ENCODE measurements at regions not wholly inside any gene's neighbourhood (a gene's known extent, or its start where the extent isn't known, plus 50 kb on each side); places are given as distances from the start of the nearest gene placed in this dataset.
"Not testable (repeated sequence)": the region's sequence is repeated elsewhere in the genome, so short reads cannot be mapped to it uniquely, and the experiment has no call there.

DNA sequence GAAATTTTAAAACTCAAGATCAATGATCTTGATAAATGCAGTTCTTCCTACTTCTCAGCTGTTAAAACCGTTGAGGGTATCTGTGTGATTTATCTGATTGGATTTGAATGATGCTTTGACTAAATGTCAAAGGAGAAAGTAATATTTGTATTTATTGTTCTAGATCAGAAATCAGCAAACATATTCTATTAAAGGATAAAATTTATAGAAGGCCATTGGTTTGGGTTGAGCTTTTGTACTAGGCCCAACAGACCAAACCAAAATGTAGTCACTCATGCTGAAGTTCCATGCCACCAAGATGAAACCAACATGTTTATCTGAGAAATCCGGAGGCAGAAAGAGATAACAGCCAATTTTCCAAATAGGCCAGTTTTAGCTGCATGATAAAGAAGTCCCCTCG is 64.5 kb upstream of the BMP2K start:
- no peaks in the 10 kb centered on the region for H3K9me3 ChIP-seq
- H3K4me1 ChIP-seq, result no peaks in the 10 kb centered on the region
- ATAC-seq, result no peak
- no peak overlapping the region for H3K27ac ChIP-seq
- no peaks in the 10 kb centered on the region for H3K27me3 ChIP-seq
- no peaks in the 10 kb centered on the region for H3K36me3 ChIP-seq
- 76 to 86% methylated on average over 3 of the region's 3 CpGs for WGBS, 2 donors (ENCODE audit: low coverage in 1 of 2)
- H3K4me3 ChIP-seq, result no peak overlapping the region
- no peak for TF ChIP-seq CTCF (IDR thresholded peaks at IDR 0.05)
- TF ChIP-seq EP300 (IDR thresholded peaks at IDR 0.05), result no peak
- no peak for TF ChIP-seq POLR2A (IDR thresholded peaks at IDR 0.05)
- TF ChIP-seq POLR2AphosphoS5 (IDR thresholded peaks at IDR 0.05), result no peak

GRCh38 chr4:78714598-78714997 is 61.6 kb upstream of the BMP2K start:
- ATAC-seq, H3K27me3 ChIP-seq, H3K27ac ChIP-seq, H3K36me3 ChIP-seq, H3K4me1 ChIP-seq, H3K4me3 ChIP-seq, H3K9me3 ChIP-seq: not testable (repeated sequence)
- 84% methylated on average over 4 of the region's 4 CpGs; no CpG with 5 or more reads in 1 of the 2 donors for WGBS, 2 donors (ENCODE audit: low coverage in 1 of 2)

- H3K27ac ChIP-seq, ATAC-seq, H3K36me3 ChIP-seq, H3K9me3 ChIP-seq, H3K4me1 ChIP-seq, H3K4me3 ChIP-seq, H3K27me3 ChIP-seq: not testable (repeated sequence)
- WGBS, 2 donors (ENCODE audit: low coverage in 1 of 2), result 80 to 88% methylated on average over 1 to 6 of the region's 6 CpGs
These were observed 60.8 kb upstream of the BMP2K start for GRCh38 chr4:78715372-78715771.

GRCh38 chr4:78717712-78718111 is 58.4 kb upstream of the BMP2K start:
- H3K4me1 ChIP-seq, H3K27ac ChIP-seq, H3K9me3 ChIP-seq, H3K4me3 ChIP-seq, H3K36me3 ChIP-seq, H3K27me3 ChIP-seq, ATAC-seq: not testable (repeated sequence)
- WGBS, 2 donors (ENCODE audit: low coverage in 1 of 2), result 86 to 97% methylated on average over 3 to 8 of the region's 8 CpGs

DNA sequence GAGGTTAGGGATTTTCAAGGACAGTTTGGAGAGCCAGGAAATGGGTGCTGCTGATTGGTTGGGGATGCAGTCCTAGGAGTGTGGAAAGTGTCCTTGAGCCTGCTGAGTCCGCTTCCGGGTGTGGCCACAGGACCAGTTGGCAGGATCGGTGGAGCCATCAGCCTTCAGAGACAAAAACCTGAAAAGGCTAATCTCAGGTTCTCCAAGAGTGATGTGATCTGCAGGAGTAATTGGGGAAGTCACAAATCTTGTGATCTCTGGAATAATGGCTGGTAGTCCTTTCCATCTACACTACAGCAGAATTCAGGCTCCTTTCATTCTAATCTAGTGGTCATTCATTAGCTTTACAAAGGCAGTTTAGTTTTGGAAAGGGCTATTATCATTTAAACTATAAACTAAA is 55.9 kb upstream of the BMP2K start:
- H3K9me3 ChIP-seq, result no peaks in the 10 kb centered on the region
- H3K27me3 ChIP-seq, result no peaks in the 10 kb centered on the region
- WGBS, 2 donors (ENCODE audit: low coverage in 1 of 2), result 84 to 94% methylated on average over 3 of the region's 3 CpGs
- peaks cover 0 to 5% (median 0%) of the 10 kb centered on the region in 3 donors for H3K4me1 ChIP-seq
- no peak for ATAC-seq
- no peak overlapping the region for H3K4me3 ChIP-seq
- H3K36me3 ChIP-seq, result no peaks in the 10 kb centered on the region
- TF ChIP-seq POLR2AphosphoS5 (IDR thresholded peaks at IDR 0.05) (no peak), EP300 (IDR thresholded peaks at IDR 0.05) (no peak), POLR2A (IDR thresholded peaks at IDR 0.05) (no peak)
- no peak overlapping the region for H3K27ac ChIP-seq

GRCh38 chr4:78720994-78721677 is 55.0 kb upstream of the BMP2K start:
- Histone ChIP-seq H3K27me3 (no peaks in the 10 kb centered on the region), H3K36me3 (no peaks in the 10 kb centered on the region), H3K9me3 (no peaks in the 10 kb centered on the region), H3K4me1 (peaks cover 0 to 5% (median 0%) of the 10 kb centered on the region in 3 donors), H3K27ac (no peak overlapping the region), H3K4me3 (no peak overlapping the region)
- WGBS, 2 donors (ENCODE audit: low coverage in 1 of 2), result 64 to 69% methylated on average over 9 to 10 of the region's 10 CpGs
- TF ChIP-seq CTCF (IDR thresholded peaks at IDR 0.05) (no peak), EP300 (IDR thresholded peaks at IDR 0.05) (no peak), POLR2A (IDR thresholded peaks at IDR 0.05) (no peak)
- peak; percentile 50 for ATAC-seq

GRCh38 chr4:78721747-78722146 is 54.4 kb upstream of the BMP2K start:
- no peak for TF ChIP-seq POLR2A (IDR thresholded peaks at IDR 0.05)
- TF ChIP-seq EP300 (IDR thresholded peaks at IDR 0.05), result no peak
- TF ChIP-seq POLR2AphosphoS5 (IDR thresholded peaks at IDR 0.05), result no peak
- no peak for TF ChIP-seq CTCF (IDR thresholded peaks at IDR 0.05)
- Histone ChIP-seq H3K4me1 (peaks cover 0 to 5% (median 0%) of the 10 kb centered on the region in 3 donors), H3K36me3 (no peaks in the 10 kb centered on the region), H3K9me3 (no peaks in the 10 kb centered on the region), H3K27me3 (no peaks in the 10 kb centered on the region), H3K27ac (no peak overlapping the region), H3K4me3 (no peak overlapping the region)
- no peak for ATAC-seq
- 68 to 79% methylated on average over 4 of the region's 4 CpGs for WGBS, 2 donors (ENCODE audit: low coverage in 1 of 2)

All from gastroesophageal sphincter (tissue), 4 donors.